GM19025 (cell line): ENCODE measurements at regions not wholly inside any gene's neighbourhood (a gene's known extent, or its start where the extent isn't known, plus 50 kb on each side); places are given as distances from the start of the nearest gene placed in this dataset.
"Not testable (repeated sequence)": the region's sequence is repeated elsewhere in the genome, so short reads cannot be mapped to it uniquely, and the experiment has no call there.

Source experiments
- ATAC-seq: cut with Tn5 transposase; IDR thresholded peaks from one replicate; pipeline ENCODE4 v1.9.1; 2021; ENCODE audit warnings: mild to moderate bottlenecking, low read depth, moderate library complexity; ENCODE audit not compliant: unreplicated experiment

DNA sequence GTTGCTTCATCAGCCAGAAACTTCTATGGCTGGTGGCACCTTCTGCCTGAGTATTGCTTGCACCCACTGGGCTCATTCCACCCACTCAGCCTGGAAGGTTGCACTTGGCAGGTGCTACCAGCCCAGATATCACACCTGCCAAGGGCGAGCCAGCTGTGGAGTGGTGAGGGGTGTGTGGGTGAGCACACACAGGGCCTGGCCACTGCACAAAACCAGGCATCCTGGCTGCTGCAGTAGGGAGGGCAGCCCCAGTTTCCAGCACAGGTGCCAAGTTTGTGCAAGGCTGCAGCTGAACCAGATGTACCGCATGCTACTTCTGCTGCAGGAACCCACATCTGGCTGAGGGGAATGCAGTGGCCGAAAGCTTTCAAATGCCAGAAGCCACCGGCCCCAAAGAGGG lies 1147.8 kb downstream of the FSCB start:
- no peak for ATAC-seq

DNA sequence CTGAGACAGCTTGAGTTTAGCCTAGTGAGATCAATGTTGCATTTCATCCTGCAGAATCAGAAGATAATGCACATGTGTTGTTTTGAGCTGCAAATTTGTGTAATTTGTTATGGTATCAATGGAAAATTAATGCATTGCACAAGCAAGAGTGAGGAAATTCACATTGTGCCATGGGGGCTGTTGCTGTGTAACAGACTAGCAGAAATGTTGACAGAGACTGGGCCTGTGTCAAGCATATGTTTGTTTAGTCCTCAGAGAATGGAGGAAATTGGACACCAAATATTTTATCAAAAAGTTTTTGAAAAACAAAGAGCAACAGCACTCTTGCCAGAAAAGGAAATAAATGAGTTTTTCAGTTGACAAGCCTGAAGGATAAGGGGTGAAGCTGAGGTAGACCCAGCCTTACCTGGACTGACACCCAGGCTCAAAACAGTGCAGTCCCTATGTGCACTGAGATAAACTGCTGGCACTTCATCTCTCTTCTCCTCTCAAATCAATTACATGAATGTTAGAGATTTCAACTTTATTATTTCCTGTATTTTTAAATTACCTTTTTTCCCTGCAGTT lies 1150.0 kb downstream of the FSCB start:
- no peak for ATAC-seq

DNA sequence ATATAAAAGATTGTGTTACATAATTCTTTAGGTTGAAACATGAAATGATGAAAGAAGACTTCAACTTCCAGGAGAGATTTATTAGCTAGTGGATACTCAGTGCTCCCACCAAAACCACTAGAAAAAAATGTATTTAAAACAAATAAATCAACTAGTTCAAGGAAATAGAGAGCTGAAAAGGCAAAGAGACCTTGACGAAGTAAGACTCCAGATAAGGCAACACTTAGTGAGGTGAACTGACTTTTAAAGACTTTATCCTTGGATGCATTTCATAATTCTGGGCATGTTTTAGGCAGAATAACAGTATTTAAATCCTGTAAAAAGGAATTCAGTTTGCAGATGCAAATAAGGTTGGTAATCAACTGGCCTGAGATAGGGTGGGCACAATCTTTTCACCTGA lies 1150.7 kb downstream of the FSCB start:
- no peak for ATAC-seq

DNA sequence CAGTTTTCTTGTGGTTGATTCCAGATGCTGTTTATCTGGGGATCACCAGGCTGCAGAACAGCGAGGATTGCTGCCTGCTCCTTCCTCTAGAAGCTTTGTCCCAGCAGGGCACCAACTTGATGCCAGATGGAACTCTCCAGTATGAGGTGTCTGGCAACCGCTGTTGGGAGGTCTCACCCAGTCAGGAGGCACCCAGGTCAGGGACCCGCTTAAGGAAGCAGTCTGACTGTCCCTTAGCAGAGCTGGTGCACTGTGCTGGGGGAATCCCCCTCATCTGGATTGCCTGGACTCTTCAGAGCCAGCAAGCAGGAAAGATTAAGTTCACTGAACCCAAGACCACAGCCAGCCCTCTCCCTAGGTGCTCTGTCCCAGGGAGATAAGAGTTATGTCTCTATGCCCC lies 1165.2 kb downstream of the FSCB start:
- no peak for ATAC-seq

DNA sequence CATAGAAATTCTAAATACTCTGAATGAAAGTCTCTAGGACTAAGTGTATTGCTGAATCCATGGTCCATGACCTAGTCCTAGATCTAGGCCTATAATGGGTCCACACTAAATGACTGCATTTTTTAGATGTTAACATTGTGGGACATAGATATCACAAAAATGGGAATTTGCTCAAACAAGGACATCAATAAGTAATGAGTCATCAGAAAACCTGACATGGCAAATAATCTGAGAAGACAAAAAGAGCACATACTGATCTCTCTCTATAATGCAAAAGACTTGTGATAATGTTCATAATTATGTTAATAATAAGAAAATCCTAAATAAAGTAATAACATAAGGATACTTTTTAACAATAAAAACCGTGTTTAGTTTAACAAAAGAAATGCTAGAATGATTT lies 1168.4 kb downstream of the FSCB start:
- no peak for ATAC-seq

DNA sequence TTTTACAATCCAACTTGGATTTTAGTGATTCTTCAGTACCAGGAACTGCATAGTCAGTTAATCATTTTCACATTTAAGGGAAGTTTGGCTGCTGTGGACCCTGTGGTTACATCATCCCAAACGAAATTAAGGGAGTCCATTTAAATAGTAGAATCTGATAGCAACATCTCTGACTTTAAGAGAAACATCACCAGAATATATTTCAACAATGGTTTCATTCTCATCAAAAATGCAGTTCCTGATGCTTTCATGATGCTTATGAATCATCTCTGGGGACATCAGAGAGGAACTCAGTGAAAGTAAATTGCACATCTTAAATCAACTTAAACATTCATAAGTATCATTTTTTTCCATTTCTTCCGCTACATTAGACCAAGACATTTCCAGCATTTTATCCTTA lies 1170.7 kb downstream of the FSCB start:
- ATAC-seq: no peak

DNA sequence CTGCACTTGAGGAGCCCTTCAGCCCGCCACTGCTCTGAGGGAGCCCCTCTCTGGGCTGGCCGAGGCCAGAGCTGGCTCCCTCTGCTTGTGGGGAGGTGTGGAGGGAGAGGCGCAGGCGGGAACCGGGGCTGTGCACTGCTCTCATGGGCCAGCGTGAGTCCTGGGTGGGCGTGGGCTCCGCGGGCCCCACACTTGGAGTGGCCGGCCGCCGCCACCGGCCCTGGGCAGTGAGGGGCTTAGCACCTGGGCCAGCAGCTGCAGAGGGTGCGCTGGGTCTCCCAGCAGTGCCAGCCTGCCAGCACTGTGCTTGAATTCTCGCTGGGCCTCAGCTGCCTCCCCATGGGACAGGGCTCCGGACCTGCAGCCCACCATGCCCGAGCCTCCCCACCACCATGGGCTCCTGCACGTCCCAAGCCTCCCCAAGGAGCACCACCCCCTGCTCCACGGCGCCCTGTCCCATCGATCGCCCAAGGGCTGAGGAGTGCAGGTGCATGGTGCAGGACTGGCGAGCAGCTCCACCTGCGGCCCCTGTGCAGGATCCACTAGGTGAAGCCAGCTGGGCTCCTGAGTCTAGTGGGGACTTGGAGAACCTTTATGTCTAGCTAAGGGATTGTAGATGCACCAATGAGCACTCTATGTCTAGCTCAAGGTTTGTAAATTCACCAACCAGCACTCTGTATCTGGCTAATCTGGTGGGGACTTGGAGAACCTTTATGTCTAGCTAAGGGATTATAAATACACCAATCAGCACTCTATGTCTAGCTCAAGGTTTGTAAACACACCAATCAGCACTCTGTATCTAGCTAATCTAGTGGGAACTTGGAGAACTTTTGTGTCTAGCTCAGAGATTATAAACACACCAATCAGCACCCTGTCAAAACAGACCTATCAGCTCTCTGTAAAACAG lies 1180.3 kb downstream of the FSCB start:
- ATAC-seq: not testable (repeated sequence)

DNA sequence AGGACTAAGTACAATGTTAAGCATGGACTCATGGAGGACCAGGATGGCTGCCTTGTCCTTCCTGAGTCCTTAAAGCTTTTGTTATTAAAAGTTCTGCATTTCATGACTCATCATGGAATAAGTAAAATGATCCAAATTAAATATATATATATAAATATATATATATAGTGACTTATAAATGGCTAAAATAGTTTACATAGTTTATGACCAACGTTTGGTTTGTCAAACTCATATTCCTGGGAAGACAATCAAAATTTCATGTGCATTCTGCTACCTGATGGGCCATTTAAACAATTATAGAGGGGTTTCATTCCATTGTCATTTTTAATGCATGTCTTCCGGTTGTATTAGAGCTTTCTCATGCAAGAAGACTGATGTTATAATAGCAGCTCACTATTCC lies 1190.7 kb downstream of the FSCB start:
- ATAC-seq: no peak

DNA sequence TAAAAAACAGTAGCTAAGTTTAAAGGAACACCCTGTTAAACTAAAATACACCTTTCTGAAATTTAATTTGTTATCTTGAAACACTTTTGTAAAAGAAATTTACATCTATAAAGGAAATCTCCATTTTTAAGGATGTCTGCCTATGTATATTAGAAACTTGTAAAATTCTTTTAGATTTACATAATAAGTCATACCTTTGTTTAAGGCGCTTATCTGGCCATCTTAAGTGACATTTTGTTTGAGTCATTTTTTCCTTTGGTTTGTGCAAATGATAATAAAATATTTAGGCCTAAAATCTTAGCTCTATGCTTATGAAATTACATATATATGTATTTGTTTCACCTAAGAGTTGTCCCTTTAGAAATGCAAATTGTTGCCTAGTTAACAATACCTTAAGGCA lies 1193.4 kb downstream of the FSCB start:
- no peak for ATAC-seq

DNA sequence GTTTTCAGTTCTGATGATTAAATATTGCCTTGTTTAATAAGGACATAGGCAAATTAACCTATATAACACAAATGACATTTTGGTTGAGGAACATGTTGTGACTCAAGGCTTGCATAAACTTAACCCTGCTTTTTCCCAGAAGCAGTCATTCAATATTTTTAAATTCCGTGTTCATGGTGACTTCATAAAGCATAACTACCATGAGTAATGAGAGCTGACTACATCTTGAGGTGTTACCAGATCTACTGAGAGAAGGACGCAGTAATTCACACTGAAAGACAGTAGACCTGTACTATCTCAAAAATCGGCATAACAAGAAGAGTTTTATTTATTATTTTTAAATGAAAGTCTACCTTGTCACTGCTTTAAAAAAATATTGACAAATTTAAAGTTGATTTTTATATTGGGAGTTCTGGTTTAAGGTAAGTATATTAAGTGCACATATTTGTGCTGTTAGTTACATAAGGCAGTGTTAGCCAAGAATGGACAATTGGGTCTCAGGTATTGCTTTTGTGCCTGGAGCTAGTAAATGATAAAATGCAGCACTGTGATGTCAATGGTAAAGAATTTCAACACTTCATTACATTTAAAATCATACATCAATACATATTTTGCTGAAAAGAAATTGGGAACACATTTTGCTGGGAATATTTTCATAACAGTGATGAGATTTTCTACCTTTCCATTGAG lies 1198.5 kb downstream of the FSCB start:
- no peak for ATAC-seq

DNA sequence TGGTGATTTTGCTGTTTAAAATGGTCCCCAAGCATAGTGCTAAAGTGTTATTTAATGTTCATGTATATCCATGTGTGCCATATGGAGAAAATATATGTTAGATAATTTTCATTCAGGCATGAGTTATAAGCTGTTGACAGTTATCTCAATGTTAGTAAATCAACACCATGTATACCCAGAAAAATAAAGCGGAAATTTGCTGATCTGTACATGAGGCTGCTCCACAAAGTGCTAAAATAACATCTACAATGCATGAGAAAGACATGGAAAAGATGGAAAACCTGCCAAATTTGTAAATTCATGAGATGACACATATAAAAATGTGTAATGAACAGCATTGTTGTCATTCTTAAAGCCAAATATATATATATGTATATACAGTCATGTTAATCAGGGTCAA lies 1199.2 kb downstream of the FSCB start:
- no peak for ATAC-seq

DNA sequence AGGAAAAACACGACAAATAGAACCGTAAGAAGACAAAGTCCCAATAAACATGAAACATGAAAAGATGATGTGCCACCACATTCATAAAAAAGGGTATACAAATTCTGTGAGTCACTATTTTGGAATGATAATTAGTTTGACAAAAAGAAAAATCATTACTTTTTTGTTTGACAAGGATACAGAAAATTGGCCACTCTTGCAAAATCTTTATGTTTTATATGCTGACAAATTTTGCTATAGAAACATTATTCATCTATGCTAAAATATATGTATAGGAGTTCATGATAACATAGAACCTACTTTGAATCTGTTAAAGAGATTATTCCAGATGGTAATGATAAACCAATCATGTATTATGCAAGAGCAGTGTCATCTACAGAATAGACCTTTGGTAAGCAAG lies 1201.0 kb downstream of the FSCB start:
- ATAC-seq: no peak

DNA sequence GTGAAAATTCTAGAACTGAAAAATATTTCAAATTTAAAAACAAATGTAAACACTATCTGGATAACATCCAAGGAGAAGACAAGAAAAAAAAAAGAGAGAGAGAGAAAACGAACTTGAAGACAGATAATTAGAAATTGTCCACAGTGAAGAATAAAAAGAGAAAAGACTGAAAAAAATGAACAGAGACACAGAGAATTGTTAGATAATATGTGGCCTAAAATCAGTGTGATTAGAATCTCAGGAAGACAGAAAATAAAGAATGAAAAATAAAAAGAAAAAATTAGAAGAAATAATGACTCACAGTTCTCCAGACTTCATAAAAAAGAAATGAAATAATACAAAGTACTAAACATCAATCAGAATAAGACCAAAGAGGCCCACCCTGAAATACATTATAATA lies 1209.3 kb downstream of the FSCB start:
- ATAC-seq: no peak

DNA sequence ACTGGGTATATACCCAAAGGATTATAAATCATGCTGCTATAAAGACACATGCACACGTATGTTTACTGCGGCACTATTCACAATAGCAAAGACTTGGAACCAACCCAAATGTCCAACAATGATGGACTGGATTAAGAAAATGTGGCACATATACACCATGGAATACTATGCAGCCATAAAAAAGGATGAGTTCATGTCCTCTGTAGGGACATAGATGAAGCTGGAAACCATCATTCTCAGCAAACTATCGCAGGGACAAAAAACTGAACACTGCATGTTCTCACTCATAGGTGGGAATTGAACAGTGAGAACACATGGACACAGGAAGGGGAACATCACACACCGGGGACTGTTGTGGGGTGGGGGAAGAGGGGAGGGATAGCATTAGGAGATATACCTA lies 1211.0 kb downstream of the FSCB start:
- ATAC-seq: not testable (repeated sequence)

DNA sequence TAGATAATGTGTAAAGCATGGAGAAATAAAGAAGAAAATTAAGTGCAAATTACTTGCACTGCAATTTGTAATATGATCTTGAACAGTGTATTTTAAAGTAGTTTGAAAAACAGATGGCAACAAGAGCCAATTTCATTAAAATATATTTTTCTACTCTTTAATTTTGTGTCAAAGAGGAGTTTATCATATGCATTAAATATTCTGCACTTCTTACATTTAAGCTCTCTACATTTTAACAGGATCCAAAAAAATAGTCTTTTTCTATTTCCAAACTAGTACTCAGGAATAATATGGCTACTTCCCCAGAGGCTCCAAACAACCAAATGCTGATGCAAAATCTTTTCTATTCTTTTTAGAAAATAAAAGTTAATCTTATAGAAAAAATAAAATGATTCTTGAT lies 1221.5 kb downstream of the FSCB start:
- ATAC-seq: no peak

DNA sequence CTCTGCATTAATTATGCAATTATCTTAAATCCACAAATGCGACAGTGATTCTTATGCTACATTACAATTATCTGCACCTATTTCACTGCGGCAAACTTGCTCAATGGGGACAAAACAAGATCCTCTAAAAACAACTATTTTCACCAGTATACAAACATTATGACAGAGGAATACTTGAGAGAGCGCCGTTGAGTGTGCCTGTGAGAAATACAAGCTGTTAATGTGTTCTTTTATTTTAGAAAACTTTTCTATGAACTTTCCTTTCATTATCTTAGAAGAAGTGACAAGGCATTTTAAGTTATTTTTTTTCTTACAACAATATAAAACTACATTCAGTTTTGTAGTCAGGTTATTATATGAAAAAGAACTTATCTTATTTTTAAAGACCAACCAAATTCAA lies 1247.0 kb downstream of the FSCB start:
- no peak for ATAC-seq

DNA sequence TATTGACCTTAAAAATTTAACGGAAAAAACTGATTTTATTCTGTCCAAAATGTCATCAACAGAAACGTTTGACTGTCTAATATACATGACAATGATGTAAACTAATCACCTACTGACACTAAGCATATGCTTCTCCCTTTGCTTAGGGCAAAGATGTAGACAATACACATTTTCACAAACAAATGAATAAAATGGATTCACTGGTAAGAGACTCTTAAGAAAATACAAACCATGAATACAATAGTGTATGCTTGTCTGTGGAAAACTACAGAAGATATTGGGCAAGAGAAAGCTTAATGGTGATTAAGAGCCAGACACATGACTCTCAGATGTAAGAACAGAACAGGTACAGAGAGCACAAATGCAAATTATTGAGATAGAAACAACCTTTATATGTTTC lies 1248.7 kb downstream of the FSCB start:
- no peak for ATAC-seq

DNA sequence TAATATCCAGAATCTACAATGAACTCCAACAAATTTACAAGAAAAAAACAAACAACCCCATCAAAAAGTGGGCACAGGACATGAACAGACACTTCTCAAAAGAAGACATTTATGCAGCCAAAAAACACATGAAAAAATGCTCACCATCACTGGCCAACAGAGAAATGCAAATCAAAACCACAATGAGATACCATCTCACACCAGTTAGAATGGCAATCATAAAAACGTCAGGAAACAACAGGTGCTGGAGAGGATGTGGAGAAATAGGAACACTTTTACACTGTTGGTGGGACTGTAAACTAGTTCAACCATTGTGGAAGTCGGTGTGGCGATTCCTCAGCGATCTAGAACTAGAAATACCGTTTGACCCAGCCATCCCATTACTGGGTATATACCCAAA lies 1250.1 kb downstream of the FSCB start:
- not testable (repeated sequence) for ATAC-seq

DNA sequence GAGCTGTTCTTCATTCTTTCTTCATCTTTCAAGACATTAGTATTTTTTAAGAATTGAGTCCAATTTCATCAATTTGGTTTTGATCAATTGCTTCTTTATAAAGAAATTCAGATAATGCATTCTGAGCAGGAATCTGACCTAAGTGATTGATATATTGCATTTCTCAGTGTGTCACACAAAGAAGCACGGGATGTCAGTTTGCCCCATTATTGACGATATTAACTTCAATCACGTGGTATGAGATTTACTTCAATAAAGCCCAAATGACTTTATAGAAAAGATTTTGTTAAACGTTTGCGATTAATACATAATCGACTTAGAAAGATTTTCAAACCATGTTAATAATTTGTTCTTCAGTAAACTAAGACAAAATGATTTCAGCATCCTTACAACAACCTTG lies 1254.2 kb downstream of the FSCB start:
- ATAC-seq: no peak

DNA sequence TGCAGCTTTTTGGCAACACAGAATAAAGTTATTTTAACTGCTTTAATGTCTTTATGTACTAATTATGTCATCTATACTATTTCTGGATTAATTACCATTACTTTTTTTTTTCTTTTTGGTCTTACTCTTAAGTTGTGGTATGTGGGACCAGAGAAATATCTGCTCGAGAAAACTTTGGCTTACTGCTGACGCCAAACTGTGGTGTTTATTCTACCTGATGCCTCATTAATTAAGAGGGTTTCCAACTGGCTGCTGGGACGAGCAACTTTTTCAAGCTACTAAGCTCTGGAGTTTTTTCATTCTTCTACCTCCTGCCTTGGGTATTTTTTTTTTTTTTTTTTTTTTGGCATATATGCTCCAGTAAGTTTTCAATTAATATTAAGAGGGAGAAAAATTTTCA lies 1257.5 kb downstream of the FSCB start:
- ATAC-seq: no peak

DNA sequence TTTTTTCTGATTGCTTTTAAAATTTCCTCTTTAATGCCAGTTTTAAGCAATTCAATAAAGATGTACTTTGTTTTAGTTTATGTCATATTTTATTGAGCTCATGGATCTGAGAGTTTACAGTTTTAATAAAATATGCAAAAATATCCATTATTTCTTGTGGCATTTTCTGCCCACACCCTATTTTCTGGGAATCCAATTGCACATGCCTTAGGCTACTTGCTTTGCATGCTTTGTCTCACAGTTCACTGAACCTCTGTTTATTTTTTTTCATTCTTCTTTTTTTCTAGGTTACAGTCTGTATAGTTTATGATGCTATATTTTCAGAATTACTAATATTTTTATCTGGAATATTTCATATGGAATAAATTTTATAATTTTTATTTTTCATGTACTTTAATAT lies 1258.0 kb downstream of the FSCB start:
- ATAC-seq: no peak

DNA sequence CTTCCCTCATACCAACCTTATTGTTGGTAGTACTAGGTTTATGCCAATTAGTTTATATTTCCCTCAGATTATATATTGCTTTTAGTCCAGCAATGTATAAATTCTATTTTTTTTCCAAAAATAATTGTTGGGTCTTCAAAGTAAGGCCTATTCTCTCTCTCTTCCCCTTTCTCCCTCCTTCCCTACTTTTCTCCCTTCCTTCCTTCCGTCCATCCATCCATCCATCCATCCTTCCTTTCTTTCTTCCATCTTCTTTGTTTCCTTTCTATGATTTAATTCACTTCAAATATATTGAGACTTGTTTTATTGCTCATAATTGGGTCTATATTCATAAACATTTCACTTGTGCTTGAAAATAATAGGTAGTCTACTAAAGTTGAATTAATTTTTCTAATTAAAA lies 1259.2 kb downstream of the FSCB start:
- no peak for ATAC-seq
